GM12878 (cell line): ENCODE measurements at regions not wholly inside any gene's neighbourhood (a gene's known extent, or its start where the extent isn't known, plus 50 kb on each side); places are given as distances from the start of the nearest gene placed in this dataset.

Source experiments
- ATAC-seq: fragments of 200-7000 bp; cut with Tn5 transposase; 3 replicates; pipeline ENCODE4 v1.9.1; 2020; ENCODE audit warnings: mild to moderate bottlenecking, moderate library complexity
- BruUV-seq: library from RNA; stranded (reverse); fragments of 400-500 nt; replicated peaks from 2 replicates; lab custom pipeline; 2021; lab: Mats Ljungman, UMichigan
- CTCF ChIA-PET: fragments of 300-600 bp; sonication (Branson Sonifier 250); formaldehyde crosslinking; extraction: SDS; loops from one replicate; lab custom pipeline; 2021; ENCODE audit warnings: inconsistent platforms; lab: Yijun Ruan, JAX
- POLR2A ChIA-PET: fragments of 350-600 bp; formaldehyde crosslinking; extraction: SDS; loops from one replicate; lab custom pipeline; 2021; ENCODE audit warnings: inconsistent platforms; lab: Charles Lee
- RAD21 ChIA-PET: fragments of 300-600 bp; sonication (Branson Sonifier 250); formaldehyde crosslinking; loops from one replicate; lab custom pipeline; 2023; ENCODE audit warnings: antibody characterized with exemption; ENCODE audit not compliant: unreplicated experiment; lab: Charles Lee
- SMC1A ChIA-PET: fragments of 300-600 bp; sonication (Branson Sonifier 250); formaldehyde crosslinking; loops from one replicate; lab custom pipeline; 2023; ENCODE audit not compliant: unreplicated experiment, uncharacterized antibody; lab: Charles Lee
- DNase-seq: peaks from one replicate; pipeline ENCODE4 v3.0.0-alpha.2; 2011; ENCODE audit warnings: low read depth, low spot score
- FAIRE-seq: peaks from 3 replicates; lab custom pipeline; 2011; peaks lifted over from hg19 to GRCh38; lab: Jason Lieb, UNC
- H2AFZ ChIP-seq: 2 replicates; pipeline ENCODE4 v1.6.0; 2011; ENCODE audit warnings: low read depth, low read length, control low read depth; ENCODE audit not compliant: control insufficient read depth
- H3K27ac ChIP-seq: 2 replicates; pipeline ENCODE4 v1.5.1; 2011; ENCODE audit warnings: control low read depth; ENCODE audit not compliant: control insufficient read depth, insufficient read depth
- H3K27me3 ChIP-seq, 2 experiments: replicated peaks in 1 of 2; 2 replicates each; pipeline versions ENCODE4 v1.6.0 to v1.6.1; 2011; ENCODE audit warnings: low read length in 1 of 2; ENCODE audit not compliant: control insufficient read depth in 2 of 2, insufficient read depth in 2 of 2
- H3K36me3 ChIP-seq, 2 experiments: 2 replicates each; pipeline ENCODE4 v1.5.1; 2011; ENCODE audit warnings: low read length in 1 of 2; ENCODE audit not compliant: control insufficient read depth in 2 of 2, insufficient read depth in 2 of 2
- H3K4me1 ChIP-seq: 2 replicates; pipeline ENCODE4 v1.6.1; 2011; ENCODE audit warnings: mild to moderate bottlenecking, low read length, moderate library complexity, mixed read lengths; ENCODE audit not compliant: control insufficient read depth, insufficient read depth
- H3K4me2 ChIP-seq: 2 replicates; pipeline ENCODE4 v1.6.0; 2011; ENCODE audit warnings: control low read depth; ENCODE audit not compliant: control insufficient read depth, insufficient read depth
- H3K4me3 ChIP-seq: fragments of 200-600 bp; sonication (generic); 2 replicates; pipeline ENCODE4 v1.5.1; 2016
- H3K79me2 ChIP-seq: 2 replicates; pipeline ENCODE4 v1.6.0; 2011; ENCODE audit warnings: low read length; ENCODE audit not compliant: control insufficient read depth, insufficient read depth
- H3K9ac ChIP-seq: 2 replicates; pipeline ENCODE4 v1.8.0; 2011; ENCODE audit warnings: low read length, control low read depth, mixed read lengths; ENCODE audit not compliant: control insufficient read depth, insufficient read depth
- H3K9me3 ChIP-seq: replicated peaks from 3 replicates; pipeline ENCODE4 v1.5.1; 2011; ENCODE audit warnings: mild to moderate bottlenecking, low read length; ENCODE audit not compliant: control insufficient read depth, insufficient read depth
- H4K20me1 ChIP-seq: 2 replicates; pipeline ENCODE4 v1.6.0; 2011; ENCODE audit not compliant: control insufficient read depth, insufficient read depth
- BCL11A ChIP-seq: IDR thresholded peaks from 2 replicates; pipeline ENCODE4 v1.6.1; 2011; ENCODE audit warnings: low read depth, low read length
- HDAC6 ChIP-seq: fragments of 200-600 bp; sonication (generic); IDR thresholded peaks from one replicate; pipeline ENCODE4 v1.8.0; 2017; ENCODE audit warnings: antibody characterized with exemption; ENCODE audit not compliant: unreplicated experiment
- KDM1A ChIP-seq: fragments of 200-600 bp; sonication (generic); IDR thresholded peaks from 2 replicates; pipeline ENCODE4 v1.6.1; 2016; ENCODE audit warnings: borderline replicate concordance
- MEF2A ChIP-seq: IDR thresholded peaks from 2 replicates; pipeline ENCODE4 v1.6.1; 2011; ENCODE audit warnings: low read depth, mild to moderate bottlenecking, low read length, moderate library complexity; ENCODE audit not compliant: insufficient read depth
- MYC ChIP-seq: IDR thresholded peaks from 2 replicates; pipeline ENCODE4 v1.6.1; 2011; ENCODE audit warnings: mild to moderate bottlenecking, low read length, moderate library complexity, inconsistent platforms; ENCODE audit not compliant: insufficient read depth, insufficient replicate concordance, insufficient read length, severe bottlenecking
- NR2C1 ChIP-seq: fragments of 450-650 bp; IDR thresholded peaks from 2 replicates; pipeline ENCODE4 v1.6.1; 2017; ENCODE audit warnings: antibody characterized with exemption, mild to moderate bottlenecking, moderate library complexity
- NR2C2 ChIP-seq: IDR thresholded peaks from 2 replicates; pipeline ENCODE4 v1.6.1; 2011; ENCODE audit warnings: borderline replicate concordance, low read depth; ENCODE audit not compliant: control insufficient read depth, insufficient read length
- POLR2AphosphoS2 ChIP-seq: IDR thresholded peaks from 2 replicates; pipeline ENCODE4 v1.6.1; 2011; ENCODE audit warnings: low read depth, mild to moderate bottlenecking, low read length, improper control_type of control experiment, moderate library complexity
- SMARCA5 ChIP-seq: fragments of 450-650 bp; IDR thresholded peaks from 2 replicates; pipeline ENCODE4 v1.6.1; 2017; ENCODE audit warnings: mild to moderate bottlenecking
- SUZ12 ChIP-seq: fragments of 200-600 bp; sonication (generic); IDR thresholded peaks from one replicate; pipeline ENCODE4 v1.6.1; 2018; ENCODE audit warnings: antibody characterized with exemption, mild to moderate bottlenecking; ENCODE audit not compliant: unreplicated experiment
- TARDBP ChIP-seq: IDR thresholded peaks from 2 replicates; pipeline ENCODE4 v1.6.1; 2016; ENCODE audit warnings: borderline replicate concordance
- ZNF384 ChIP-seq: IDR thresholded peaks from 2 replicates; pipeline ENCODE4 v1.6.1; 2012; ENCODE audit warnings: low read depth, mild to moderate bottlenecking, low read length, improper control_type of control experiment, borderline replicate concordance
- WGBS: methylation state at CpG from one replicate; pipeline ENCODE4 v1.1.6; 2016; ENCODE audit warnings: low lambda C conversion rate; ENCODE audit not compliant: insufficient replicate concordance, insufficient coverage; ENCODE audit errors: missing lambda C conversion rate; 5-methylcytosine and 5-hydroxymethylcytosine counted together
- in situ Hi-C: fragments of 300-500 bp; cut with MboI; formaldehyde crosslinking; loops from 9 replicates; pipeline ENCODE4 v1.14.3; 2018; ENCODE audit warnings: mixed read lengths
- intact Hi-C: fragments of 100-400 bp; cut with micrococcal nuclease; formaldehyde crosslinking; loops from one replicate; pipeline ENCODE4 v1.14.2; 2022; ENCODE audit not compliant: unreplicated experiment
- TF ChIP-seq, protein P1 (sequence below): fragments of 450-650 bp; IDR thresholded peaks from 2 replicates; pipeline ENCODE4 v1.6.1; 2017; ENCODE audit warnings: mild to moderate bottlenecking, low read depth, inconsistent platforms; ENCODE audit not compliant: poor library complexity, severe bottlenecking
- TF ChIP-seq, protein P2 (sequence below): fragments of 450-650 bp; IDR thresholded peaks from 2 replicates; pipeline ENCODE4 v1.6.1; 2017; ENCODE audit warnings: borderline replicate concordance

DNA sequence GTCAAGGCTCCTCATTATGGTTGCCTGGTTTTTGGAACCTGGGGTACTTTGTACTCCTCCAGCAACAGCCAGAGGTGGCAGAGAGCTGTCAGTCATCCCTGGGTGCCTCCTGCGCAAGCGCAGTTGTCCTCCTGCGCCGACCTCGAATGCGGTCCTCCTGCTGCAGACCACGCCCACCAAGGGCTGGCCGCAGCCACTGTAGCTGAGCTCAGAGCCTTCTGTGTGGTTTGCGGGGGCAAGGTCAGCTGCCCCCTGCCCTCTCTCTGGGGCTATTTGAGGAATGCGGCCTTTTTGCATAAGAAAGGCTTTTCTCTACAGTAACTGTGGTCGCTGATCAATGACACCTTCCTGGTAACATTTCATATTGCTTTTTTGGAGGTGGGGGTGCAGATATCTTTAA, 131.3 kb upstream of the SNRPN start:
- no peak overlapping the region for H2AFZ ChIP-seq
- no peak overlapping the region for H3K9ac ChIP-seq
- H3K36me3 ChIP-seq, result no peaks in the 10 kb centered on the region
- no peak for TF ChIP-seq NR2C2
- TF ChIP-seq, protein P1, sequence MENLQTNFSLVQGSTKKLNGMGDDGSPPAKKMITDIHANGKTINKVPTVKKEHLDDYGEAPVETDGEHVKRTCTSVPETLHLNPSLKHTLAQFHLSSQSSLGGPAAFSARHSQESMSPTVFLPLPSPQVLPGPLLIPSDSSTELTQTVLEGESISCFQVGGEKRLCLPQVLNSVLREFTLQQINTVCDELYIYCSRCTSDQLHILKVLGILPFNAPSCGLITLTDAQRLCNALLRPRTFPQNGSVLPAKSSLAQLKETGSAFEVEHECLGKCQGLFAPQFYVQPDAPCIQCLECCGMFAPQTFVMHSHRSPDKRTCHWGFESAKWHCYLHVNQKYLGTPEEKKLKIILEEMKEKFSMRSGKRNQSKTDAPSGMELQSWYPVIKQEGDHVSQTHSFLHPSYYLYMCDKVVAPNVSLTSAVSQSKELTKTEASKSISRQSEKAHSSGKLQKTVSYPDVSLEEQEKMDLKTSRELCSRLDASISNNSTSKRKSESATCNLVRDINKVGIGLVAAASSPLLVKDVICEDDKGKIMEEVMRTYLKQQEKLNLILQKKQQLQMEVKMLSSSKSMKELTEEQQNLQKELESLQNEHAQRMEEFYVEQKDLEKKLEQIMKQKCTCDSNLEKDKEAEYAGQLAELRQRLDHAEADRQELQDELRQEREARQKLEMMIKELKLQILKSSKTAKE, result no peak
- TF ChIP-seq, protein P2, sequence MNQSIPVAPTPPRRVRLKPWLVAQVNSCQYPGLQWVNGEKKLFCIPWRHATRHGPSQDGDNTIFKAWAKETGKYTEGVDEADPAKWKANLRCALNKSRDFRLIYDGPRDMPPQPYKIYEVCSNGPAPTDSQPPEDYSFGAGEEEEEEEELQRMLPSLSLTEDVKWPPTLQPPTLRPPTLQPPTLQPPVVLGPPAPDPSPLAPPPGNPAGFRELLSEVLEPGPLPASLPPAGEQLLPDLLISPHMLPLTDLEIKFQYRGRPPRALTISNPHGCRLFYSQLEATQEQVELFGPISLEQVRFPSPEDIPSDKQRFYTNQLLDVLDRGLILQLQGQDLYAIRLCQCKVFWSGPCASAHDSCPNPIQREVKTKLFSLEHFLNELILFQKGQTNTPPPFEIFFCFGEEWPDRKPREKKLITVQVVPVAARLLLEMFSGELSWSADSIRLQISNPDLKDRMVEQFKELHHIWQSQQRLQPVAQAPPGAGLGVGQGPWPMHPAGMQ, result no peak
- TF ChIP-seq POLR2AphosphoS2, result no peak
- no peak for TF ChIP-seq MEF2A
- no peak for TF ChIP-seq ZNF384
- no peak for TF ChIP-seq MYC
- no peak for TF ChIP-seq HDAC6
- no peak for TF ChIP-seq BCL11A
- TF ChIP-seq SUZ12, result no peak
- TF ChIP-seq TARDBP, result no peak
- no peak for TF ChIP-seq KDM1A
- TF ChIP-seq SMARCA5, result no peak
- TF ChIP-seq NR2C1, result no peak
- TF ChIP-seq, all 136 proteins: peak for 0
- Histone ChIP-seq H3K4me2 (no peak overlapping the region), H3K27me3 (no peaks in the 10 kb centered on the region), H4K20me1 (no peaks in the 10 kb centered on the region), H3K79me2 (no peaks in the 10 kb centered on the region), H3K4me3 (no peak overlapping the region), H3K9me3 (no peaks in the 10 kb centered on the region; the same call in 2 of the 3 replicates), H3K4me1 (no peaks in the 10 kb centered on the region), H3K27ac (no peak overlapping the region)
- ATAC-seq, result no peak
- FAIRE-seq, result no peak
- 58% methylated on average over 11 of the region's 11 CpGs for WGBS
- ChIA-PET RAD21 (no interaction called here), SMC1A (no interaction called here), POLR2A (no interaction called here), CTCF (no interaction called here)
- DNase-seq, result no peak
- in situ Hi-C loops, result no loop called here
- intact Hi-C loops, result no loop called here
- BruUV-seq, result no TSS peak
